AG09319 (cell line): ENCODE measurements at regions not wholly inside any gene's neighbourhood (a gene's known extent, or its start where the extent isn't known, plus 50 kb on each side); places are given as distances from the start of the nearest gene placed in this dataset.

Experiments
- DNase-seq: peaks from one replicate; pipeline ENCODE4 v3.0.0-alpha.2; 2010; ENCODE audit warnings: low read depth; ENCODE audit errors: extremely low read depth
- CTCF ChIP-seq: IDR thresholded peaks from 2 replicates; pipeline ENCODE4 v1.5.1; 2011; ENCODE audit warnings: low read depth, mild to moderate bottlenecking, inconsistent platforms, low read length, moderate library complexity

- no peak for TF ChIP-seq CTCF
- no peak for DNase-seq
Observed at GRCh38 chr2:242035858-242036652, 166.5 kb downstream of the RTP5 start.

GRCh38 chr2:242036653-242036950 is 167.1 kb downstream of the RTP5 start:
- DNase-seq, result no peak
- no peak for TF ChIP-seq CTCF

- no peak for TF ChIP-seq CTCF
- no peak for DNase-seq
Observed at GRCh38 chr2:242038166-242038927, 168.8 kb downstream of the RTP5 start.

GRCh38 chr2:242038928-242039341 is 169.4 kb downstream of the RTP5 start:
- no peak for DNase-seq

GRCh38 chr2:242040303-242040655 is 170.8 kb downstream of the RTP5 start:
- DNase-seq, result no peak
- no peak for TF ChIP-seq CTCF

More at GRCh38 chr2:242038928-242039341, 169.4 kb downstream of the RTP5 start:
- TF ChIP-seq CTCF, result no peak

- no peak for TF ChIP-seq CTCF
- no peak for DNase-seq
Observed at GRCh38 chr2:242040681-242041080, 171.2 kb downstream of the RTP5 start.

- no peak for DNase-seq
- no peak for TF ChIP-seq CTCF
Observed at GRCh38 chr2:242041816-242042215, 172.3 kb downstream of the RTP5 start.
